GM23338 (cell line): ENCODE measurements at regions not wholly inside any gene's neighbourhood (a gene's known extent, or its start where the extent isn't known, plus 50 kb on each side); places are given as distances from the start of the nearest gene placed in this dataset.

Source experiments
- CREB1 ChIP-seq: fragments of 250-450 bp; sonication (Bioruptor Pico); IDR thresholded peaks from 2 replicates; pipeline ENCODE4 v1.5.0; 2020; ENCODE audit warnings: low read depth, mild to moderate bottlenecking, moderate library complexity
- EZH2 ChIP-seq: fragments of 200-600 bp; sonication (generic); IDR thresholded peaks from one replicate; pipeline ENCODE4 v1.8.0; 2017; ENCODE audit warnings: antibody characterized with exemption, mild to moderate bottlenecking, low read depth; ENCODE audit not compliant: unreplicated experiment
- EZH2phosphoT487 ChIP-seq: fragments of 200-600 bp; sonication (generic); IDR thresholded peaks from one replicate; pipeline ENCODE4 v1.8.1; 2018; ENCODE audit warnings: antibody characterized with exemption; ENCODE audit not compliant: unreplicated experiment
- JUNB ChIP-seq: IDR thresholded peaks from one replicate; pipeline ENCODE4 v1.6.1; 2016; ENCODE audit warnings: antibody characterized with exemption; ENCODE audit not compliant: unreplicated experiment
- NANOG ChIP-seq: IDR thresholded peaks from 2 replicates; pipeline ENCODE4 v1.6.1; 2016; ENCODE audit warnings: antibody characterized with exemption, borderline replicate concordance
- POLR2AphosphoS5 ChIP-seq: IDR thresholded peaks from 2 replicates; pipeline ENCODE4 v1.6.1; 2016; ENCODE audit warnings: antibody characterized with exemption, low read depth
- STAT1 ChIP-seq: IDR thresholded peaks from one replicate; pipeline ENCODE4 v1.6.1; 2016; ENCODE audit warnings: antibody characterized with exemption; ENCODE audit not compliant: unreplicated experiment
- ZNF114 ChIP-seq: fragments of 250-450 bp; sonication (Bioruptor Pico); IDR thresholded peaks from 2 replicates; pipeline ENCODE4 v1.5.0; 2020; ENCODE audit warnings: mild to moderate bottlenecking, moderate library complexity
- ZNF331 ChIP-seq: fragments of 250-450 bp; sonication (Bioruptor Pico); IDR thresholded peaks from 2 replicates; pipeline ENCODE4 v1.5.0; 2020; ENCODE audit warnings: low read depth, mild to moderate bottlenecking, moderate library complexity
- TF ChIP-seq, protein P1 (sequence below), 2 experiments: fragments of 200-600 bp in 1 of 2; sonication (generic) in 1 of 2; conservative IDR thresholded peaks; 2 replicates each; pipeline versions ENCODE4 v1.5.1 to v1.6.1; 2016 to 2017; ENCODE audit warnings: antibody characterized with exemption in 2 of 2, low read depth in 2 of 2, mild to moderate bottlenecking in 2 of 2, moderate library complexity in 1 of 2
- TF ChIP-seq, protein P2 (sequence below): IDR thresholded peaks from one replicate; pipeline ENCODE4 v1.6.1; 2018; ENCODE audit warnings: antibody characterized with exemption; ENCODE audit not compliant: unreplicated experiment
- TF ChIP-seq, protein P3 (sequence below): IDR thresholded peaks from 2 replicates; pipeline ENCODE4 v1.6.1; 2016; ENCODE audit warnings: antibody characterized with exemption
- TF ChIP-seq, protein P4 (sequence below): fragments of 250-450 bp; sonication (Bioruptor Pico); IDR thresholded peaks from 2 replicates; pipeline ENCODE4 v1.5.0; 2020; ENCODE audit warnings: mild to moderate bottlenecking, moderate library complexity

DNA sequence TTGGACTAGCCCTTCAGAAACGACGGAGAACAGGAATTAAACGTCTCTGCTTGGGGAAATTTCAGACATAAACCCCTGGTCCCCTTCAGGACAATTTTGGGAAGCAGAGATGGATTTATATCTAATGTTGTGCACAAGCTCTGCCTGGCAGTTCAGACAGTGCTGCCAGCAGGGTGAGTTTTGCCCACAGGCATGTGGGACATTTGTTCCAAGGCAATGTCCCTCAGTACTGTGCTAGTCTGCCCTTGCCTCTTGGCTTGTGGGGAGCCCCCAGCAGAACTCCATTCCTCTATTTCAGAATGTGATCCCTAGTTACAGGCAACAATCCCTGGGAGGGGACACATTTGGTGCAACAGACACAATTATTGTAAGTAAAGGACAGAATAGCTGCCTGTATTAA is 76.5 kb upstream of the GPR12 start:
- TF ChIP-seq, protein P1, sequence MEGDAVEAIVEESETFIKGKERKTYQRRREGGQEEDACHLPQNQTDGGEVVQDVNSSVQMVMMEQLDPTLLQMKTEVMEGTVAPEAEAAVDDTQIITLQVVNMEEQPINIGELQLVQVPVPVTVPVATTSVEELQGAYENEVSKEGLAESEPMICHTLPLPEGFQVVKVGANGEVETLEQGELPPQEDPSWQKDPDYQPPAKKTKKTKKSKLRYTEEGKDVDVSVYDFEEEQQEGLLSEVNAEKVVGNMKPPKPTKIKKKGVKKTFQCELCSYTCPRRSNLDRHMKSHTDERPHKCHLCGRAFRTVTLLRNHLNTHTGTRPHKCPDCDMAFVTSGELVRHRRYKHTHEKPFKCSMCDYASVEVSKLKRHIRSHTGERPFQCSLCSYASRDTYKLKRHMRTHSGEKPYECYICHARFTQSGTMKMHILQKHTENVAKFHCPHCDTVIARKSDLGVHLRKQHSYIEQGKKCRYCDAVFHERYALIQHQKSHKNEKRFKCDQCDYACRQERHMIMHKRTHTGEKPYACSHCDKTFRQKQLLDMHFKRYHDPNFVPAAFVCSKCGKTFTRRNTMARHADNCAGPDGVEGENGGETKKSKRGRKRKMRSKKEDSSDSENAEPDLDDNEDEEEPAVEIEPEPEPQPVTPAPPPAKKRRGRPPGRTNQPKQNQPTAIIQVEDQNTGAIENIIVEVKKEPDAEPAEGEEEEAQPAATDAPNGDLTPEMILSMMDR (conservative IDR thresholded peaks at IDR 0.05; ENCODE audit: low read depth in 2 of 2), result no peak
- TF ChIP-seq EZH2, result no peak
- TF ChIP-seq POLR2AphosphoS5, result no peak
- no peak for TF ChIP-seq JUNB
- TF ChIP-seq, protein P2, sequence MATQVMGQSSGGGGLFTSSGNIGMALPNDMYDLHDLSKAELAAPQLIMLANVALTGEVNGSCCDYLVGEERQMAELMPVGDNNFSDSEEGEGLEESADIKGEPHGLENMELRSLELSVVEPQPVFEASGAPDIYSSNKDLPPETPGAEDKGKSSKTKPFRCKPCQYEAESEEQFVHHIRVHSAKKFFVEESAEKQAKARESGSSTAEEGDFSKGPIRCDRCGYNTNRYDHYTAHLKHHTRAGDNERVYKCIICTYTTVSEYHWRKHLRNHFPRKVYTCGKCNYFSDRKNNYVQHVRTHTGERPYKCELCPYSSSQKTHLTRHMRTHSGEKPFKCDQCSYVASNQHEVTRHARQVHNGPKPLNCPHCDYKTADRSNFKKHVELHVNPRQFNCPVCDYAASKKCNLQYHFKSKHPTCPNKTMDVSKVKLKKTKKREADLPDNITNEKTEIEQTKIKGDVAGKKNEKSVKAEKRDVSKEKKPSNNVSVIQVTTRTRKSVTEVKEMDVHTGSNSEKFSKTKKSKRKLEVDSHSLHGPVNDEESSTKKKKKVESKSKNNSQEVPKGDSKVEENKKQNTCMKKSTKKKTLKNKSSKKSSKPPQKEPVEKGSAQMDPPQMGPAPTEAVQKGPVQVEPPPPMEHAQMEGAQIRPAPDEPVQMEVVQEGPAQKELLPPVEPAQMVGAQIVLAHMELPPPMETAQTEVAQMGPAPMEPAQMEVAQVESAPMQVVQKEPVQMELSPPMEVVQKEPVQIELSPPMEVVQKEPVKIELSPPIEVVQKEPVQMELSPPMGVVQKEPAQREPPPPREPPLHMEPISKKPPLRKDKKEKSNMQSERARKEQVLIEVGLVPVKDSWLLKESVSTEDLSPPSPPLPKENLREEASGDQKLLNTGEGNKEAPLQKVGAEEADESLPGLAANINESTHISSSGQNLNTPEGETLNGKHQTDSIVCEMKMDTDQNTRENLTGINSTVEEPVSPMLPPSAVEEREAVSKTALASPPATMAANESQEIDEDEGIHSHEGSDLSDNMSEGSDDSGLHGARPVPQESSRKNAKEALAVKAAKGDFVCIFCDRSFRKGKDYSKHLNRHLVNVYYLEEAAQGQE, result no peak
- TF ChIP-seq NANOG, result no peak
- no peak for TF ChIP-seq EZH2phosphoT487
- TF ChIP-seq ZNF331 (CRISPR knock-in tag), result no peak
- no peak for TF ChIP-seq CREB1 (CRISPR knock-in tag)
- TF ChIP-seq ZNF114 (CRISPR knock-in tag), result no peak
- TF ChIP-seq STAT1, result no peak
- TF ChIP-seq, protein P3, sequence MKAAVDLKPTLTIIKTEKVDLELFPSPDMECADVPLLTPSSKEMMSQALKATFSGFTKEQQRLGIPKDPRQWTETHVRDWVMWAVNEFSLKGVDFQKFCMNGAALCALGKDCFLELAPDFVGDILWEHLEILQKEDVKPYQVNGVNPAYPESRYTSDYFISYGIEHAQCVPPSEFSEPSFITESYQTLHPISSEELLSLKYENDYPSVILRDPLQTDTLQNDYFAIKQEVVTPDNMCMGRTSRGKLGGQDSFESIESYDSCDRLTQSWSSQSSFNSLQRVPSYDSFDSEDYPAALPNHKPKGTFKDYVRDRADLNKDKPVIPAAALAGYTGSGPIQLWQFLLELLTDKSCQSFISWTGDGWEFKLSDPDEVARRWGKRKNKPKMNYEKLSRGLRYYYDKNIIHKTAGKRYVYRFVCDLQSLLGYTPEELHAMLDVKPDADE, result no peak
- TF ChIP-seq, protein P4, sequence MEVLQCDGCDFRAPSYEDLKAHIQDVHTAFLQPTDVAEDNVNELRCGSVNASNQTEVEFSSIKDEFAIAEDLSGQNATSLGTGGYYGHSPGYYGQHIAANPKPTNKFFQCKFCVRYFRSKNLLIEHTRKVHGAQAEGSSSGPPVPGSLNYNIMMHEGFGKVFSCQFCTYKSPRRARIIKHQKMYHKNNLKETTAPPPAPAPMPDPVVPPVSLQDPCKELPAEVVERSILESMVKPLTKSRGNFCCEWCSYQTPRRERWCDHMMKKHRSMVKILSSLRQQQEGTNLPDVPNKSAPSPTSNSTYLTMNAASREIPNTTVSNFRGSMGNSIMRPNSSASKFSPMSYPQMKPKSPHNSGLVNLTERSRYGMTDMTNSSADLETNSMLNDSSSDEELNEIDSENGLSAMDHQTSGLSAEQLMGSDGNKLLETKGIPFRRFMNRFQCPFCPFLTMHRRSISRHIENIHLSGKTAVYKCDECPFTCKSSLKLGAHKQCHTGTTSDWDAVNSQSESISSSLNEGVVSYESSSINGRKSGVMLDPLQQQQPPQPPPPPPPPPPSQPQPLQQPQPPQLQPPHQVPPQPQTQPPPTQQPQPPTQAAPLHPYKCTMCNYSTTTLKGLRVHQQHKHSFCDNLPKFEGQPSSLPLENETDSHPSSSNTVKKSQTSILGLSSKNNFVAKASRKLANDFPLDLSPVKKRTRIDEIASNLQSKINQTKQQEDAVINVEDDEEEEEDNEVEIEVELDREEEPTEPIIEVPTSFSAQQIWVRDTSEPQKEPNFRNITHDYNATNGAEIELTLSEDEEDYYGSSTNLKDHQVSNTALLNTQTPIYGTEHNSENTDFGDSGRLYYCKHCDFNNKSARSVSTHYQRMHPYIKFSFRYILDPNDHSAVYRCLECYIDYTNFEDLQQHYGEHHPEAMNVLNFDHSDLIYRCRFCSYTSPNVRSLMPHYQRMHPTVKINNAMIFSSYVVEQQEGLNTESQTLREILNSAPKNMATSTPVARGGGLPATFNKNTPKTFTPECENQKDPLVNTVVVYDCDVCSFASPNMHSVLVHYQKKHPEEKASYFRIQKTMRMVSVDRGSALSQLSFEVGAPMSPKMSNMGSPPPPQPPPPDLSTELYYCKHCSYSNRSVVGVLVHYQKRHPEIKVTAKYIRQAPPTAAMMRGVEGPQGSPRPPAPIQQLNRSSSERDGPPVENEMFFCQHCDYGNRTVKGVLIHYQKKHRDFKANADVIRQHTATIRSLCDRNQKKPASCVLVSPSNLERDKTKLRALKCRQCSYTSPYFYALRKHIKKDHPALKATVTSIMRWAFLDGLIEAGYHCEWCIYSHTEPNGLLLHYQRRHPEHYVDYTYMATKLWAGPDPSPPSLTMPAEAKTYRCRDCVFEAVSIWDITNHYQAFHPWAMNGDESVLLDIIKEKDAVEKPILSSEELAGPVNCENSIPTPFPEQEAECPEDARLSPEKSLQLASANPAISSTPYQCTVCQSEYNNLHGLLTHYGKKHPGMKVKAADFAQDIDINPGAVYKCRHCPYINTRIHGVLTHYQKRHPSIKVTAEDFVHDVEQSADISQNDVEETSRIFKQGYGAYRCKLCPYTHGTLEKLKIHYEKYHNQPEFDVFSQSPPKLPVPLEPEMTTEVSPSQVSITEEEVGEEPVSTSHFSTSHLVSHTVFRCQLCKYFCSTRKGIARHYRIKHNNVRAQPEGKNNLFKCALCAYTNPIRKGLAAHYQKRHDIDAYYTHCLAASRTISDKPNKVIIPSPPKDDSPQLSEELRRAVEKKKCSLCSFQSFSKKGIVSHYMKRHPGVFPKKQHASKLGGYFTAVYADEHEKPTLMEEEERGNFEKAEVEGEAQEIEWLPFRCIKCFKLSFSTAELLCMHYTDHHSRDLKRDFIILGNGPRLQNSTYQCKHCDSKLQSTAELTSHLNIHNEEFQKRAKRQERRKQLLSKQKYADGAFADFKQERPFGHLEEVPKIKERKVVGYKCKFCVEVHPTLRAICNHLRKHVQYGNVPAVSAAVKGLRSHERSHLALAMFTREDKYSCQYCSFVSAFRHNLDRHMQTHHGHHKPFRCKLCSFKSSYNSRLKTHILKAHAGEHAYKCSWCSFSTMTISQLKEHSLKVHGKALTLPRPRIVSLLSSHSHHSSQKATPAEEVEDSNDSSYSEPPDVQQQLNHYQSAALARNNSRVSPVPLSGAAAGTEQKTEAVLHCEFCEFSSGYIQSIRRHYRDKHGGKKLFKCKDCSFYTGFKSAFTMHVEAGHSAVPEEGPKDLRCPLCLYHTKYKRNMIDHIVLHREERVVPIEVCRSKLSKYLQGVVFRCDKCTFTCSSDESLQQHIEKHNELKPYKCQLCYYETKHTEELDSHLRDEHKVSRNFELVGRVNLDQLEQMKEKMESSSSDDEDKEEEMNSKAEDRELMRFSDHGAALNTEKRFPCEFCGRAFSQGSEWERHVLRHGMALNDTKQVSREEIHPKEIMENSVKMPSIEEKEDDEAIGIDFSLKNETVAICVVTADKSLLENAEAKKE (CRISPR knock-in tag), result no peak
